Naive B cell (primary cell): ENCODE measurements at regions not wholly inside any gene's neighbourhood (a gene's known extent, or its start where the extent isn't known, plus 50 kb on each side); places are given as distances from the start of the nearest gene placed in this dataset.

Source experiments
- ATAC-seq, 2 donors: fragments of 150-1000 bp; cut with Tn5 transposase; 2 replicates each; pipeline ENCODE4 v1.10.0; 2021; ENCODE audit warnings: low read depth in 2 of 2, mild to moderate bottlenecking in 2 of 2, moderate library complexity in 2 of 2
- DNase-seq: peaks from one replicate; pipeline ENCODE4 v3.0.0; 2022
- H3K27ac Mint-ChIP-seq, 6 donors: one replicate each; pipeline ENCODE4 v1.8.0; 2020 to 2022; ENCODE audit warnings: mild to moderate bottlenecking in 6 of 6, mixed read lengths in 6 of 6, moderate library complexity in 5 of 6, inconsistent platforms in 2 of 6
- H3K27me3 Mint-ChIP-seq, 3 donors: one replicate each; pipeline ENCODE4 v1.8.0; 2021 to 2022; ENCODE audit warnings: mixed read lengths in 3 of 3, mild to moderate bottlenecking in 1 of 3
- H3K36me3 Mint-ChIP-seq, 2 donors: one replicate each; pipeline ENCODE4 v1.8.0; 2020 to 2022; ENCODE audit warnings: mixed read lengths in 2 of 2, inconsistent platforms in 1 of 2, mild to moderate bottlenecking in 1 of 2
- H3K4me1 Mint-ChIP-seq, 3 donors: one replicate each; pipeline ENCODE4 v1.8.0; 2020 to 2022; ENCODE audit warnings: mixed read lengths in 3 of 3, inconsistent platforms in 1 of 3, mild to moderate bottlenecking in 1 of 3, moderate library complexity in 1 of 3
- H3K4me3 Mint-ChIP-seq, 8 donors: one replicate each; pipeline ENCODE4 v1.8.0; 2020 to 2022; ENCODE audit warnings: mild to moderate bottlenecking in 8 of 8, mixed read lengths in 8 of 8, moderate library complexity in 8 of 8, inconsistent platforms in 2 of 8
- H3K9me3 Mint-ChIP-seq, 7 donors: one replicate each; pipeline ENCODE4 v1.8.0; 2020 to 2022; ENCODE audit warnings: mixed read lengths in 7 of 7, mild to moderate bottlenecking in 5 of 7, inconsistent platforms in 2 of 7, moderate library complexity in 1 of 7

GRCh38 chr3:184481984-184482671 is 79.5 kb upstream of the EPHB3 start:
- DNase-seq (no peak), ATAC-seq (peak; percentile 52 to 63)
- Mint-ChIP-seq H3K27me3 (peaks cover 0 to 17% (median 8%) of the 10 kb centered on the region in 3 donors), H3K36me3 (no peaks in the 10 kb centered on the region), H3K4me1 (peaks cover 0 to 13% (median 5%) of the 10 kb centered on the region in 3 donors), H3K27ac (peak overlapping the region in 1 of 6 donors; percentile 26), H3K9me3 (peaks cover 0 to 2% (median 0%) of the 10 kb centered on the region in 7 donors), H3K4me3 (no peak overlapping the region)

- Mint-ChIP-seq H3K9me3 (peaks cover 0 to 2% (median 0%) of the 10 kb centered on the region in 7 donors), H3K4me1 (peaks cover 0 to 13% (median 5%) of the 10 kb centered on the region in 3 donors), H3K4me3 (no peak overlapping the region), H3K27ac (no peak overlapping the region), H3K27me3 (peaks cover 16 to 32% (median 25%) of the 10 kb centered on the region in 3 donors), H3K36me3 (no peaks in the 10 kb centered on the region)
- DNase-seq (no peak), ATAC-seq (no peak)
These were observed 76.3 kb upstream of the EPHB3 start for GRCh38 chr3:184485241-184485640.

- no peak for DNase-seq
- H3K27me3 Mint-ChIP-seq: peaks cover 19 to 25% (median 23%) of the 10 kb centered on the region in 3 donors
- H3K9me3 Mint-ChIP-seq: peaks cover 0 to 2% (median 0%) of the 10 kb centered on the region in 7 donors
- ATAC-seq: no peak
- no peak overlapping the region for H3K4me3 Mint-ChIP-seq
- H3K27ac Mint-ChIP-seq: no peak overlapping the region
- H3K36me3 Mint-ChIP-seq: no peaks in the 10 kb centered on the region
- H3K4me1 Mint-ChIP-seq: peaks cover 0 to 13% (median 5%) of the 10 kb centered on the region in 3 donors
These were observed 75.7 kb upstream of the EPHB3 start for GRCh38 chr3:184485906-184486305.

GRCh38 chr3:184486614-184487013 is 75.0 kb upstream of the EPHB3 start:
- H3K36me3 Mint-ChIP-seq: no peaks in the 10 kb centered on the region
- peaks cover 0 to 2% (median 0%) of the 10 kb centered on the region in 7 donors for H3K9me3 Mint-ChIP-seq
- peaks cover 0 to 10% (median 5%) of the 10 kb centered on the region in 3 donors for H3K4me1 Mint-ChIP-seq
- H3K4me3 Mint-ChIP-seq: no peak overlapping the region
- peaks cover 19 to 24% (median 19%) of the 10 kb centered on the region in 3 donors for H3K27me3 Mint-ChIP-seq
- ATAC-seq: no peak
- DNase-seq: no peak
- no peak overlapping the region for H3K27ac Mint-ChIP-seq

- no peak for DNase-seq
- Mint-ChIP-seq H3K36me3 (no peaks in the 10 kb centered on the region), H3K4me1 (peaks cover 5 to 17% (median 7%) of the 10 kb centered on the region in 3 donors), H3K27me3 (peaks cover 35 to 37% (median 36%) of the 10 kb centered on the region in 3 donors), H3K27ac (no peak overlapping the region), H3K4me3 (no peak overlapping the region), H3K9me3 (peaks cover 0 to 2% (median 0%) of the 10 kb centered on the region in 7 donors)
- ATAC-seq: no peak
These were observed 73.0 kb upstream of the EPHB3 start for GRCh38 chr3:184488577-184488976.

- peaks cover 0 to 6% of the 10 kb centered on the region in 2 donors for H3K36me3 Mint-ChIP-seq
- H3K4me3 Mint-ChIP-seq: no peak overlapping the region
- ATAC-seq (no peak), DNase-seq (no peak)
- H3K9me3 Mint-ChIP-seq: peaks cover 0 to 2% (median 0%) of the 10 kb centered on the region in 7 donors
- H3K4me1 Mint-ChIP-seq: peaks cover 5 to 21% (median 7%) of the 10 kb centered on the region in 3 donors
- peaks cover 43 to 45% (median 43%) of the 10 kb centered on the region in 3 donors for H3K27me3 Mint-ChIP-seq
- H3K27ac Mint-ChIP-seq: no peak overlapping the region
These were observed 72.2 kb upstream of the EPHB3 start for GRCh38 chr3:184489268-184489841.

- ATAC-seq: no peak
- H3K4me1 Mint-ChIP-seq: peaks cover 5 to 21% (median 7%) of the 10 kb centered on the region in 3 donors
- H3K4me3 Mint-ChIP-seq: no peak overlapping the region
- peaks cover 0 to 6% of the 10 kb centered on the region in 2 donors for H3K36me3 Mint-ChIP-seq
- no peak overlapping the region for H3K27ac Mint-ChIP-seq
- DNase-seq: no peak
- no peaks in the 10 kb centered on the region for H3K9me3 Mint-ChIP-seq
- H3K27me3 Mint-ChIP-seq: peaks cover 50% of the 10 kb centered on the region in 3 donors
These were observed 70.5 kb upstream of the EPHB3 start for GRCh38 chr3:184491011-184491576.

- no peaks in the 10 kb centered on the region for H3K9me3 Mint-ChIP-seq
- peaks cover 54 to 58% (median 56%) of the 10 kb centered on the region in 3 donors for H3K27me3 Mint-ChIP-seq
- H3K4me1 Mint-ChIP-seq: peaks cover 5 to 22% (median 7%) of the 10 kb centered on the region in 3 donors
- peak overlapping the region in 7 of 8 donors; percentile 49 to 82 (median 76) for H3K4me3 Mint-ChIP-seq
- peaks cover 0 to 6% of the 10 kb centered on the region in 2 donors for H3K36me3 Mint-ChIP-seq
- ATAC-seq (peak; percentile 21 to 60), DNase-seq (no peak)
- H3K27ac Mint-ChIP-seq: peak overlapping the region in 2 of 6 donors; percentile 3 to 85
These were observed 69.5 kb upstream of the EPHB3 start for GRCh38 chr3:184491867-184492615.

- peaks cover 59 to 71% (median 67%) of the 10 kb centered on the region in 3 donors for H3K27me3 Mint-ChIP-seq
- no peak overlapping the region for H3K4me3 Mint-ChIP-seq
- H3K9me3 Mint-ChIP-seq: peaks cover 0 to 12% (median 1%) of the 10 kb centered on the region in 7 donors
These were observed 64.7 kb upstream of the EPHB3 start for GRCh38 chr3:184496933-184497332.

GRCh38 chr3:184497804-184498203 is 63.8 kb upstream of the EPHB3 start:
- Mint-ChIP-seq H3K36me3 (peaks cover 3 to 13% of the 10 kb centered on the region in 2 donors), H3K4me3 (no peak overlapping the region), H3K9me3 (peaks cover 3 to 15% (median 7%) of the 10 kb centered on the region in 7 donors), H3K27ac (peak overlapping the region in 1 of 6 donors; percentile 53), H3K27me3 (peaks cover 58 to 73% (median 69%) of the 10 kb centered on the region in 3 donors), H3K4me1 (peaks cover 6 to 15% (median 6%) of the 10 kb centered on the region in 3 donors)
- ATAC-seq (no peak), DNase-seq (no peak)

More at GRCh38 chr3:184496933-184497332, 64.7 kb upstream of the EPHB3 start:
- Mint-ChIP-seq H3K4me1 (peaks cover 11 to 24% (median 12%) of the 10 kb centered on the region in 3 donors), H3K36me3 (peaks cover 0 to 6% of the 10 kb centered on the region in 2 donors), H3K27ac (peak overlapping the region in 2 of 6 donors; percentile 15 to 63)
- ATAC-seq (peak in 1 of 2 donors; percentile 49), DNase-seq (no peak)

- no peak overlapping the region for H3K4me3 Mint-ChIP-seq
- ATAC-seq: no peak
- peaks cover 45 to 65% (median 60%) of the 10 kb centered on the region in 3 donors for H3K27me3 Mint-ChIP-seq
- H3K9me3 Mint-ChIP-seq: peaks cover 3 to 21% (median 12%) of the 10 kb centered on the region in 7 donors
- H3K27ac Mint-ChIP-seq: no peak overlapping the region
- peaks cover 3 to 6% (median 6%) of the 10 kb centered on the region in 3 donors for H3K4me1 Mint-ChIP-seq
- H3K36me3 Mint-ChIP-seq: peaks cover 3 to 14% of the 10 kb centered on the region in 2 donors
- no peak for DNase-seq
These were observed 62.5 kb upstream of the EPHB3 start for GRCh38 chr3:184498986-184499606.

- H3K27ac Mint-ChIP-seq: peak overlapping the region in 1 of 6 donors; percentile 50
- peaks cover 44 to 58% (median 57%) of the 10 kb centered on the region in 3 donors for H3K27me3 Mint-ChIP-seq
- ATAC-seq: no peak
- no peak for DNase-seq
- H3K4me1 Mint-ChIP-seq: peaks cover 3 to 6% (median 6%) of the 10 kb centered on the region in 3 donors
- peaks cover 3 to 21% (median 12%) of the 10 kb centered on the region in 7 donors for H3K9me3 Mint-ChIP-seq
- no peak overlapping the region for H3K4me3 Mint-ChIP-seq
- H3K36me3 Mint-ChIP-seq: peaks cover 3 to 12% of the 10 kb centered on the region in 2 donors
These were observed 61.2 kb upstream of the EPHB3 start for GRCh38 chr3:184500344-184500923.
